DND-41 (cell line): ENCODE measurements at regions not wholly inside any gene's neighbourhood (a gene's known extent, or its start where the extent isn't known, plus 50 kb on each side); places are given as distances from the start of the nearest gene placed in this dataset.

Experiments
- ATAC-seq: fragments of 200-7000 bp; cut with Tn5 transposase; 3 replicates; pipeline ENCODE4 v1.9.1; 2021; ENCODE audit warnings: low read depth; ENCODE audit not compliant: insufficient read depth
- DNase-seq: peaks from one replicate; pipeline ENCODE4 v3.0.0-alpha.2; 2020
- H2AFZ ChIP-seq: 2 replicates; pipeline ENCODE4 v1.6.0; 2012; ENCODE audit warnings: low read depth, low read length
- H3K27ac ChIP-seq: 2 replicates; pipeline ENCODE4 v1.5.1; 2012; ENCODE audit warnings: low read length, inconsistent platforms
- H3K27me3 ChIP-seq: fragments of 200-600 bp; sonication (generic); 2 replicates; pipeline ENCODE4 v1.6.0; 2012; ENCODE audit warnings: low read length, mild to moderate bottlenecking, inconsistent platforms; ENCODE audit not compliant: insufficient read depth, poor library complexity
- H3K36me3 ChIP-seq: 2 replicates; pipeline ENCODE4 v1.5.1; 2012; ENCODE audit warnings: low read length, inconsistent platforms; ENCODE audit not compliant: insufficient read depth
- H3K4me1 ChIP-seq: 2 replicates; pipeline ENCODE4 v1.5.1; 2012; ENCODE audit warnings: mild to moderate bottlenecking, low read length; ENCODE audit not compliant: insufficient read depth
- H3K4me2 ChIP-seq: 2 replicates; pipeline ENCODE4 v1.6.0; 2012; ENCODE audit warnings: mild to moderate bottlenecking, moderate library complexity, low read length, inconsistent platforms; ENCODE audit not compliant: insufficient read depth
- H3K4me3 ChIP-seq, 2 experiments: fragments of 200-600 bp in 1 of 2; shearing (Covaris generic) in 1 of 2; 2 replicates each; pipeline ENCODE4 v1.5.1; 2012 to 2016; ENCODE audit warnings: inconsistent platforms in 2 of 2, low read length in 2 of 2, mild to moderate bottlenecking in 2 of 2, low read depth in 1 of 2, moderate library complexity in 1 of 2
- H3K79me2 ChIP-seq: 2 replicates; pipeline ENCODE4 v1.6.0; 2012; ENCODE audit warnings: low read length, inconsistent platforms; ENCODE audit not compliant: insufficient read depth
- H3K9ac ChIP-seq: 2 replicates; pipeline ENCODE4 v1.6.0; 2012; ENCODE audit warnings: low read depth, mild to moderate bottlenecking, inconsistent platforms, low read length, moderate library complexity
- H3K9me3 ChIP-seq: 2 replicates; pipeline ENCODE4 v1.5.1; 2012; ENCODE audit warnings: low read length, moderate library complexity, mild to moderate bottlenecking, inconsistent platforms; ENCODE audit not compliant: insufficient read depth, severe bottlenecking
- H4K20me1 ChIP-seq: 2 replicates; pipeline ENCODE4 v1.6.0; 2012; ENCODE audit warnings: low read length; ENCODE audit not compliant: insufficient read depth
- EZH2 ChIP-seq: IDR thresholded peaks from 3 replicates; pipeline ENCODE4 v1.6.1; 2012; ENCODE audit warnings: borderline replicate concordance, low read depth, mild to moderate bottlenecking, moderate library complexity, low read length, inconsistent platforms; ENCODE audit not compliant: severe bottlenecking
- TF ChIP-seq, protein P1 (sequence below): IDR thresholded peaks from 2 replicates; pipeline ENCODE4 v1.5.1; 2012; ENCODE audit warnings: borderline replicate concordance, low read length, moderate library complexity, mild to moderate bottlenecking; ENCODE audit not compliant: poor library complexity, severe bottlenecking; ENCODE audit errors: extremely low read depth

DNA sequence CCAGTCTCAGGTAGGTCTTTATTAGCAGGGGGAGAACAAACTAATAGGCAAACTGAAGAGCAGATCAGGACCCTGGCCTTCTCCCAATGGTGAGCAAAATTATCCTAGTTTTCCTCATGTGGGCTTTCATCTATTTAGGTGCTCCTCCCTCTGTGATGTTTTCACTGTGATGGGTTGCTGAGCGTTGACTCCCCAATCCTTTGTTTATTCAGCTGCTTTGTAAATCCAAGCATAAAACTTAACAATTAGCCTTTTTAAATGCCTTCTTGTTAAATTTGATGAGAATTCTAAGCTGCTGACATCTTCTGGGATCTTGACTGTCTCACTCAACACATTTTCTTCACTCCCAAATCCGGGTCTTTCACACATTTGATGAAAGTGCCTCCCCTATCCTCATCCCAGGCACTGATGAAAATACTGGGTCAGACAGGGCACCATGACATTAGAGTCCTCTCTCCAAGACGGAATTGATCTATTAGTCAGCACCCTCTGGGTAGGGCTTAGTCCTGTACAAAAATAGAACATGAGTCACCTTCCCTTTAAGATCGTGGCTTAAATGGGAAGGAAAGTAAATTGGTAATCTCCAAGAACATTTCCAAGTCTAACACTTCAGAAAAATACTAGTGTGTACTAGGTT is 199.3 kb upstream of the ISX start:
- ATAC-seq (no peak), DNase-seq (no peak)
- H3K4me1 ChIP-seq = no peaks in the 10 kb centered on the region
- no peak overlapping the region for H3K4me3 ChIP-seq
- no peaks in the 10 kb centered on the region for H3K79me2 ChIP-seq
- no peak overlapping the region for H2AFZ ChIP-seq
- H3K36me3 ChIP-seq = no peaks in the 10 kb centered on the region
- H3K27ac ChIP-seq = no peak overlapping the region
- H3K4me2 ChIP-seq = no peak overlapping the region
- H3K27me3 ChIP-seq = no peaks in the 10 kb centered on the region
- no peaks in the 10 kb centered on the region for H3K9me3 ChIP-seq
- H3K9ac ChIP-seq = no peak overlapping the region
- H4K20me1 ChIP-seq = no peaks in the 10 kb centered on the region
- TF ChIP-seq, protein P1, sequence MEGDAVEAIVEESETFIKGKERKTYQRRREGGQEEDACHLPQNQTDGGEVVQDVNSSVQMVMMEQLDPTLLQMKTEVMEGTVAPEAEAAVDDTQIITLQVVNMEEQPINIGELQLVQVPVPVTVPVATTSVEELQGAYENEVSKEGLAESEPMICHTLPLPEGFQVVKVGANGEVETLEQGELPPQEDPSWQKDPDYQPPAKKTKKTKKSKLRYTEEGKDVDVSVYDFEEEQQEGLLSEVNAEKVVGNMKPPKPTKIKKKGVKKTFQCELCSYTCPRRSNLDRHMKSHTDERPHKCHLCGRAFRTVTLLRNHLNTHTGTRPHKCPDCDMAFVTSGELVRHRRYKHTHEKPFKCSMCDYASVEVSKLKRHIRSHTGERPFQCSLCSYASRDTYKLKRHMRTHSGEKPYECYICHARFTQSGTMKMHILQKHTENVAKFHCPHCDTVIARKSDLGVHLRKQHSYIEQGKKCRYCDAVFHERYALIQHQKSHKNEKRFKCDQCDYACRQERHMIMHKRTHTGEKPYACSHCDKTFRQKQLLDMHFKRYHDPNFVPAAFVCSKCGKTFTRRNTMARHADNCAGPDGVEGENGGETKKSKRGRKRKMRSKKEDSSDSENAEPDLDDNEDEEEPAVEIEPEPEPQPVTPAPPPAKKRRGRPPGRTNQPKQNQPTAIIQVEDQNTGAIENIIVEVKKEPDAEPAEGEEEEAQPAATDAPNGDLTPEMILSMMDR = no peak
- no peak for TF ChIP-seq EZH2

DNA sequence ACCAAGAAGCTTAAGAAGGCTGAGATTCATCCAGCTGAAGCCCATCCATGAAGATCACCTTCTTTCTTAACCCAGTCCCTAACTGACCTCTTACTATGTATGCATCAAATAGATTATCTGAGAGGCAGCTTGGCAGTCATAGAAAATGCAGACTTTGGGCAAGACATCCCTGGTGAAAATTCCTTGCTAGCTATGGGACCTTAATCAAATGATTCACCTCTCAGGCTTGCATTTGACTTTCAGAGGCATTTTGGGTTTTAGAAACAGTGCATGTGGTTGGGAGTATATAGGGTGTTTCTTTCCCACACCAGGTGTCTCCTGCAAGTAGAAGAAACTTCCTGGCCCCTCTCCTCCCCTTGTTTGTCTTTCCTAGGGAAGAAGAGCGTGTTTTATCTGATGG is 188.5 kb upstream of the ISX start:
- no peaks in the 10 kb centered on the region for H3K36me3 ChIP-seq
- no peaks in the 10 kb centered on the region for H3K4me1 ChIP-seq
- no peak overlapping the region for H3K4me3 ChIP-seq
- no peaks in the 10 kb centered on the region for H3K79me2 ChIP-seq
- no peak overlapping the region for H3K4me2 ChIP-seq
- TF ChIP-seq EZH2 = no peak
- TF ChIP-seq, protein P1 = no peak
- ATAC-seq (no peak), DNase-seq (no peak)
- H3K27me3 ChIP-seq = no peaks in the 10 kb centered on the region
- no peak overlapping the region for H3K27ac ChIP-seq
- no peaks in the 10 kb centered on the region for H3K9me3 ChIP-seq
- H3K9ac ChIP-seq = no peak overlapping the region
- no peak overlapping the region for H2AFZ ChIP-seq
- H4K20me1 ChIP-seq = no peaks in the 10 kb centered on the region

DNA sequence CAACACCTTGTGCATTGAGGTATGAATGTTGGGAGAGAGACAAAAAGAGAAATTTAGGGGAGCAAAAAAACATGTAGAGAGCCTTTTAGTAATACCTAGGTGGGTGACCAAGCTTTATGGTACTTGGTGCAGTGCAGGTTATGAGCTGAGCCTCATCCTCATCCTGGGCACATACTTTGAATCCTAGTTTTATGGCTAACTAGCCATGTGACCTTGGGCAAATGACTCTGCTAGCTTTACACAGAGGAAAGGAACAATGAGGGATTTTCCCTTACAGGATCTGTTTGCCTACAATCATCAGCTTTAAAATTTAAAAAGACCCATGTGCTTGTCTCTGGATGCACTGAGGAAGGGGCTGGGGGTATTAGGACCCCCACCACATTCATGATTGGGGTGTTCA is 187.8 kb upstream of the ISX start:
- TF ChIP-seq EZH2 = no peak
- TF ChIP-seq, protein P1 = no peak
- Histone ChIP-seq H3K27ac (no peak overlapping the region), H3K27me3 (no peaks in the 10 kb centered on the region), H3K9me3 (no peaks in the 10 kb centered on the region), H3K4me3 (no peak overlapping the region), H2AFZ (no peak overlapping the region), H3K9ac (no peak overlapping the region), H3K4me2 (no peak overlapping the region), H4K20me1 (no peaks in the 10 kb centered on the region), H3K36me3 (no peaks in the 10 kb centered on the region), H3K79me2 (no peaks in the 10 kb centered on the region), H3K4me1 (no peaks in the 10 kb centered on the region)
- DNase-seq (no peak), ATAC-seq (no peak)
